ENCODE measurements at regions not wholly inside any gene's neighbourhood (a gene's known extent, or its start where the extent isn't known, plus 50 kb on each side); places are given as distances from the start of the nearest gene placed in this dataset.

DNA sequence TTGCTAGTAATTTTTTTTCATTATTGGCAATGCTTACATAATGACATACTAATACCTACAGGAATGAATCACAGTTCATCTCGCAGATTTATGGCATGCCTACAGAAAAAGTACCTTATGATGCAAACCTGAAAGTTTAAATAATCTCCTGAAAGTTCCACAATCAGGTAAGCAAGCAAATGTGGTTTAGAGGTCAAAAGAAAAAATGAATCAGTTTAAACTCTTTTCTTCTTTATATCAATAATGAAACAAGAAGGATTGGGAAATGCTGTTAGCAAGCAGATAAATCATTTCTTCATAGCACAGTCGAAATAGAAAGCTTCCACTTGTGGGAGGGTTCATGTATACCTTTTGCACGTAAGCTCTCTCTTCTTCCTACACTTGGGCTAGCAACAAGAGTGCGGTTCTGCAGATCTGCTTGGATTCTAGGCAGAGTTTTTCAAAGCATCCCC is 53.7 kb upstream of the MTPN start:
- no peak for DNase-seq (ENCODE audit: low spot score)

DNA sequence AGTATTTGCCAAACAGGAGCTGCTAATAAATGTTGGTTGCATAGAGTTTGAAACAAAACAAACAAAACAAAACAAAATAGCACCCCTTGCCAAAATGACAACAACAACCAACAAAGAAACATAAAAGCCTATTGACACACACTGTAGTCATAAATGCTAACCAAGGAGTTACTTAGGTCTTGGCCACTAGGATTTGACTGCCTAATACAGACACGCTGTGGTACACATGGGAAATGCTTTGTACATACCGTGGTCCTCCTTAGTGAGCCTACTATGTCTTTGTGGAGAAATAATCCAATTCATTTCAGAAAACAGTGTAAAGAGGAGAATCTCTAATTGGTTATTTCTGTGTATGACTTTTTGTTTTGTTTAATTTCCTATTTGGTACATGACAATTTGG is 53.2 kb upstream of the MTPN start:
- no peak for DNase-seq (ENCODE audit: low spot score)

DNA sequence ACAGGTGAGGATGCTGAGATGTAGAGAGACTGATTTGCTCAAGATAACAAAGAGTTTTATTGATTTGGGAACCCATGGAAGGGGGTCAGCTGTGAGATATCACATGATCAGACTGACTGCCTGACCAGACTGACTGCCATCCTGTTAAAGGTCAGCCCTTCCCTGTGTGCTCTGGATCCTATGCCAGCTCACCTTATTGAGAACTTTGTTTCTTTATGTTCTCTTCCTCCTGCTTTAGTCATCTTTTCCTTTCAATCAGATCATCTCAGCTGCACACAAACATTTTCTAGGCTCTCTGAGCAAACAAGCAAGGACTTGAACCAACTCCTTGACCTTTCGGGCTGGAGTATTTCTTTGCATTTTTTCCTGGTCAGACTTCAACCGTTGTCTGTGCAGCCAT is 50.0 kb upstream of the MTPN start:
- no peak for DNase-seq (ENCODE audit: low spot score)

All from ecto neural progenitor cell (in vitro differentiated cells).